ENCODE measurements at regions not wholly inside any gene's neighbourhood (a gene's known extent, or its start where the extent isn't known, plus 50 kb on each side); places are given as distances from the start of the nearest gene placed in this dataset.
"Not testable (repeated sequence)": the region's sequence is repeated elsewhere in the genome, so short reads cannot be mapped to it uniquely, and the experiment has no call there.

DNA sequence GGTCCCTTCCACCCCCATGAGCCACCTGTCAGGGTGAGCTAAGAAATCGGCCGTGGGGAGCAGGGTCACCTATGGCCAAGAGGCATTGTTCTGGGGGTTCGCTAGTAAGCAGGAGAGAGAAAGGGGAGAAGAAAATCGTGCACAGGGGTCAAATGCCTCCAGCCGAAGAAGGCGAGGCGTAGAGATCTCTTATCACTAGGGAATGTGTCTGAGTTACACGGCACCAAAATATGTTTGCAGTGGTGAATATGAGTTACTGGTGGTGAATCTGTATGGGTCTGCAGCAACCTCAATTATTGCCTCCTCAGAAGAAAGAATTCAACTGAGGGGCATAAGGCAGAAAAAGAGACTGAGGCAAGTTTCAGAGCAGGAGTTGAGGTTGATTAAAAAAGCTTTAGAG lies 54.2 kb upstream of the RABGAP1L start:
- Histone ChIP-seq H3K9me3 (ENCODE audit: control insufficient read depth in 2 of 2, low read length in 2 of 2) (no peaks in the 10 kb centered on the region), H3K4me3 (ENCODE audit: low read length in 2 of 2) (no peak overlapping the region), H3K9ac (ENCODE audit: low read depth in 1 of 2, low read length in 2 of 2) (no peak overlapping the region), H3K27me3 (ENCODE audit: control insufficient read depth in 2 of 2, insufficient read depth in 2 of 2, low read length in 2 of 2) (no peaks in the 10 kb centered on the region), H3K27ac (ENCODE audit: low read depth in 2 of 2, low read length in 2 of 2) (no peak overlapping the region), H3K36me3 (ENCODE audit: control insufficient read depth in 2 of 2, insufficient read depth in 2 of 2, low read length in 2 of 2) (no peaks in the 10 kb centered on the region), H3K4me1 (ENCODE audit: control insufficient read depth in 2 of 2, insufficient read depth in 2 of 2, low read length in 2 of 2) (no peaks in the 10 kb centered on the region)

GRCh38 chr1:174103766-174104165 lies 55.6 kb upstream of the RABGAP1L start:
- H3K4me3 ChIP-seq (ENCODE audit: low read length in 2 of 2): no peak overlapping the region
- no peaks in the 10 kb centered on the region for H3K9me3 ChIP-seq (ENCODE audit: control insufficient read depth in 2 of 2, low read length in 2 of 2)
- no peak overlapping the region for H3K27ac ChIP-seq (ENCODE audit: low read depth in 2 of 2, low read length in 2 of 2)
- no peaks in the 10 kb centered on the region for H3K27me3 ChIP-seq (ENCODE audit: control insufficient read depth in 2 of 2, insufficient read depth in 2 of 2, low read length in 2 of 2)
- no peaks in the 10 kb centered on the region for H3K4me1 ChIP-seq (ENCODE audit: control insufficient read depth in 2 of 2, insufficient read depth in 2 of 2, low read length in 2 of 2)
- H3K9ac ChIP-seq (ENCODE audit: low read depth in 1 of 2, low read length in 2 of 2): no peak overlapping the region
- no peaks in the 10 kb centered on the region for H3K36me3 ChIP-seq (ENCODE audit: control insufficient read depth in 2 of 2, insufficient read depth in 2 of 2, low read length in 2 of 2)

DNA sequence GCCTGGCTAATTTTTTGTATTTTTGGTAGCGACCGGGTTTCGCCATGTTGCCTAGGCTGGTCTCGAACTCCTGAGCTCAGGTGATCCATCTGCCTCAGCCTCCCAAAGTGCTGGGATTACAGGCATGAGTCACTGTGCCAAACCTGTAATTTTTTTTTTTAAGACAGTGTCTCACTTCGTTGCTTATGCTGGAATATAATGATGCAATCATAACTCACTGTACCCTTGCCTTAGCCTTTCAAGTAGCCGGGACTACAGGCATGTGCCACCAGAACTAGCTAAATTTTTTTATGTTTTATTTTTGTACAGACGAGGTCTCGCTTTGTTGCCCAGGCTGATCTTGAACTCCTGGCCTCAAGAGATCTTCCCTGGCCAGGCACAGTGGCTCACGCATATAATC lies 57.3 kb upstream of the RABGAP1L start:
- H3K27ac ChIP-seq (ENCODE audit: low read depth in 2 of 2, low read length in 2 of 2); H3K36me3 ChIP-seq (ENCODE audit: control insufficient read depth in 2 of 2, insufficient read depth in 2 of 2, low read length in 2 of 2); H3K9me3 ChIP-seq (ENCODE audit: control insufficient read depth in 2 of 2, low read length in 2 of 2); H3K27me3 ChIP-seq (ENCODE audit: control insufficient read depth in 2 of 2, insufficient read depth in 2 of 2, low read length in 2 of 2); H3K4me3 ChIP-seq (ENCODE audit: low read length in 2 of 2); H3K4me1 ChIP-seq (ENCODE audit: control insufficient read depth in 2 of 2, insufficient read depth in 2 of 2, low read length in 2 of 2); H3K9ac ChIP-seq (ENCODE audit: low read depth in 1 of 2, low read length in 2 of 2): not testable (repeated sequence)

DNA sequence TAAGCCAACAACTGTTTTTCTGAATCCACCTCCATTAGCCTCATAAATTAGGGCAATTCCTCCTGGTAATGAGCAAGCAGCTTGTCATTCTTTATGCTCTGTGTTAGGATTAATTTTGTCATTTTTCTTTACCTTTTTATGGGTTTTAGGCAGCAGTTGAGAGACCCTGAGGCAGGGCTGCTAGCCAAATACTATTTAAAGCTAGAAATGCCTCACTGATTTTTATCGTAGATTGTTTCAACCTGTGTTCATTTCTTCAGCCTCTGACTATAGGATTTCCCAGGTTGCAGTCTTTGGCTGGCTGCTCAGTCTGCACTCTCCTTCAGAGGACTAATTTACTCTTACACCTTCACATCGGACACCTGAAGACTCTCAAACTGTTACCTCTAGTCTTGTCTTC lies 61.9 kb upstream of the RABGAP1L start:
- Histone ChIP-seq H3K4me1 (ENCODE audit: control insufficient read depth in 2 of 2, insufficient read depth in 2 of 2, low read length in 2 of 2) (no peaks in the 10 kb centered on the region), H3K36me3 (ENCODE audit: control insufficient read depth in 2 of 2, insufficient read depth in 2 of 2, low read length in 2 of 2) (no peaks in the 10 kb centered on the region), H3K27ac (ENCODE audit: low read depth in 2 of 2, low read length in 2 of 2) (no peak overlapping the region), H3K9me3 (ENCODE audit: control insufficient read depth in 2 of 2, low read length in 2 of 2) (no peaks in the 10 kb centered on the region), H3K4me3 (ENCODE audit: low read length in 2 of 2) (no peak overlapping the region), H3K9ac (ENCODE audit: low read depth in 1 of 2, low read length in 2 of 2) (no peak overlapping the region), H3K27me3 (ENCODE audit: control insufficient read depth in 2 of 2, insufficient read depth in 2 of 2, low read length in 2 of 2) (no peaks in the 10 kb centered on the region)

GRCh38 chr1:174093789-174094188 lies 65.5 kb upstream of the RABGAP1L start:
- H3K4me1 ChIP-seq (ENCODE audit: control insufficient read depth in 2 of 2, insufficient read depth in 2 of 2, low read length in 2 of 2); H3K9me3 ChIP-seq (ENCODE audit: control insufficient read depth in 2 of 2, low read length in 2 of 2); H3K9ac ChIP-seq (ENCODE audit: low read depth in 1 of 2, low read length in 2 of 2); H3K27ac ChIP-seq (ENCODE audit: low read depth in 2 of 2, low read length in 2 of 2); H3K27me3 ChIP-seq (ENCODE audit: control insufficient read depth in 2 of 2, insufficient read depth in 2 of 2, low read length in 2 of 2); H3K36me3 ChIP-seq (ENCODE audit: control insufficient read depth in 2 of 2, insufficient read depth in 2 of 2, low read length in 2 of 2); H3K4me3 ChIP-seq (ENCODE audit: low read length in 2 of 2): not testable (repeated sequence)

DNA sequence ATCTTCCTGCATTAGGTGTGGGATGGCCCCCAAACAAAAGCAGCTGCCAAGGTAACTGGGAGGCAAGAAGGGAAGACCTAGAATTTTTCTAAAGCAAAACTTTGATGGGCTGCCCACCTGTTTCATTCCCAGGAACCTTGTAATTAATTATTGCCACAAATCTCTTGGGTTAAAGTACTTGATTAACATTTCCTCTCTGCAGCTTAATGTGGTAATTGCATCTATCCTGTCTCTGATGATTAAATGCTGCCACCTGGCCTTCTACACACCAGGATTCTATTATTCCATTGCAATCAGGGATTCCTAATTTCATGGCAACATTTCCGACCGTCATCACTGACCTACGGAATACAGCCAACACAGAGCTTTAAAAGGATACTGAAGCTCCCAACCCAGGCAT lies 68.3 kb upstream of the RC3H1 start:
- no peak overlapping the region for H3K27ac ChIP-seq (ENCODE audit: low read depth in 2 of 2, low read length in 2 of 2)
- no peaks in the 10 kb centered on the region for H3K27me3 ChIP-seq (ENCODE audit: control insufficient read depth in 2 of 2, insufficient read depth in 2 of 2, low read length in 2 of 2)
- no peaks in the 10 kb centered on the region for H3K36me3 ChIP-seq (ENCODE audit: control insufficient read depth in 2 of 2, insufficient read depth in 2 of 2, low read length in 2 of 2)
- no peaks in the 10 kb centered on the region for H3K4me1 ChIP-seq (ENCODE audit: control insufficient read depth in 2 of 2, insufficient read depth in 2 of 2, low read length in 2 of 2)
- H3K4me3 ChIP-seq (ENCODE audit: low read length in 2 of 2): no peak overlapping the region
- no peaks in the 10 kb centered on the region for H3K9me3 ChIP-seq (ENCODE audit: control insufficient read depth in 2 of 2, low read length in 2 of 2)
- H3K9ac ChIP-seq (ENCODE audit: low read depth in 1 of 2, low read length in 2 of 2): no peak overlapping the region

GRCh38 chr1:174080819-174081218 lies 58.7 kb upstream of the RC3H1 start:
- Histone ChIP-seq H3K9ac (ENCODE audit: low read depth in 1 of 2, low read length in 2 of 2) (no peak overlapping the region), H3K4me3 (ENCODE audit: low read length in 2 of 2) (no peak overlapping the region), H3K9me3 (ENCODE audit: control insufficient read depth in 2 of 2, low read length in 2 of 2) (no peaks in the 10 kb centered on the region), H3K4me1 (ENCODE audit: control insufficient read depth in 2 of 2, insufficient read depth in 2 of 2, low read length in 2 of 2) (no peaks in the 10 kb centered on the region), H3K27me3 (ENCODE audit: control insufficient read depth in 2 of 2, insufficient read depth in 2 of 2, low read length in 2 of 2) (no peaks in the 10 kb centered on the region), H3K27ac (ENCODE audit: low read depth in 2 of 2, low read length in 2 of 2) (no peak overlapping the region), H3K36me3 (ENCODE audit: control insufficient read depth in 2 of 2, insufficient read depth in 2 of 2, low read length in 2 of 2) (no peaks in the 10 kb centered on the region)

GRCh38 chr1:174079796-174080195 lies 57.6 kb upstream of the RC3H1 start:
- H3K4me3 ChIP-seq (ENCODE audit: low read length in 2 of 2): no peak overlapping the region
- no peaks in the 10 kb centered on the region for H3K4me1 ChIP-seq (ENCODE audit: control insufficient read depth in 2 of 2, insufficient read depth in 2 of 2, low read length in 2 of 2)
- no peak overlapping the region for H3K27ac ChIP-seq (ENCODE audit: low read depth in 2 of 2, low read length in 2 of 2)
- H3K9me3 ChIP-seq (ENCODE audit: control insufficient read depth in 2 of 2, low read length in 2 of 2): no peaks in the 10 kb centered on the region
- H3K27me3 ChIP-seq (ENCODE audit: control insufficient read depth in 2 of 2, insufficient read depth in 2 of 2, low read length in 2 of 2): no peaks in the 10 kb centered on the region
- H3K9ac ChIP-seq (ENCODE audit: low read depth in 1 of 2, low read length in 2 of 2): no peak overlapping the region
- H3K36me3 ChIP-seq (ENCODE audit: control insufficient read depth in 2 of 2, insufficient read depth in 2 of 2, low read length in 2 of 2): no peaks in the 10 kb centered on the region

- H3K9ac ChIP-seq (ENCODE audit: low read depth in 1 of 2, low read length in 2 of 2); H3K27me3 ChIP-seq (ENCODE audit: control insufficient read depth in 2 of 2, insufficient read depth in 2 of 2, low read length in 2 of 2); H3K36me3 ChIP-seq (ENCODE audit: control insufficient read depth in 2 of 2, insufficient read depth in 2 of 2, low read length in 2 of 2); H3K4me1 ChIP-seq (ENCODE audit: control insufficient read depth in 2 of 2, insufficient read depth in 2 of 2, low read length in 2 of 2); H3K4me3 ChIP-seq (ENCODE audit: low read length in 2 of 2); H3K27ac ChIP-seq (ENCODE audit: low read depth in 2 of 2, low read length in 2 of 2); H3K9me3 ChIP-seq (ENCODE audit: control insufficient read depth in 2 of 2, low read length in 2 of 2): not testable (repeated sequence)
Observed at GRCh38 chr1:174078916-174079315, 56.8 kb upstream of the RC3H1 start.

DNA sequence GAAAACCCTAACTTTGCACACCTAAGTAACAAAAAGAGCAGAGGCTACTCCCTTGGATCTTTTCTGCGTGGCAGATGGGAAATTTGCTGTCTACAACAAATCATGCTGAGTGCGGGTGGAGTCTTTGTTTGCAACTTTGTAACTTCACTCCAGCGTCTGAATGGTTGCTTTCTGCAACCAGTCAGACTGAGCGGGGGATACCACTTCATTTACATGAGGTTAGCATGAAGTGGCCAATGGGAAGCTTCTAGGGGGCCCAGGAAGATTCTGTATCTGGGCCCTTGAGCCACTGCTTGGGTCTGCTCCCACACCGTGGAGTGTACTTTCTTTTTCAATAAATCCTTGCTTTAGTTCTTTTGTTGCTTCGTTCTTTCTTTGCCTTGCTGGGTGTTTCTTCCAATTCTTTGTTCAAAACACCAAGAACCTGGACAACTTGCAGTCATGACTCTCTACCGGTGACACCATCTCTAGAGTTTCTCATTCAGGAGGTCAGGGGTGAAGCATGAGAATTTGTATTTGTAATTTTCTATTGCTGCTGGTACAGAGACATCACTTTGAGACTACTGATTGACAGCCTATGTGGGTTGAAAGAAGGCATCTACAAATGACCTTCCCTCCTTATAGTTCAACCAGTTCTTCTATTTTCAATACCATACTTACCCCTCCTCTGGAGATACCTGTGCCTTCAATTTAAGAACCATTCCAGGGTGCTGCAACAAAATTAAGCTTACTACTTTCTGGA lies 55.8 kb upstream of the RC3H1 start:
- Histone ChIP-seq H3K4me1 (ENCODE audit: control insufficient read depth in 2 of 2, insufficient read depth in 2 of 2, low read length in 2 of 2) (no peaks in the 10 kb centered on the region), H3K9me3 (ENCODE audit: control insufficient read depth in 2 of 2, low read length in 2 of 2) (no peaks in the 10 kb centered on the region), H3K9ac (ENCODE audit: low read depth in 1 of 2, low read length in 2 of 2) (no peak overlapping the region), H3K4me3 (ENCODE audit: low read length in 2 of 2) (peak overlapping the region in 1 of 2 donors; percentile 22), H3K36me3 (ENCODE audit: control insufficient read depth in 2 of 2, insufficient read depth in 2 of 2, low read length in 2 of 2) (no peaks in the 10 kb centered on the region), H3K27ac (ENCODE audit: low read depth in 2 of 2, low read length in 2 of 2) (no peak overlapping the region), H3K27me3 (ENCODE audit: control insufficient read depth in 2 of 2, insufficient read depth in 2 of 2, low read length in 2 of 2) (no peaks in the 10 kb centered on the region)

GRCh38 chr1:174075245-174075692 lies 53.1 kb upstream of the RC3H1 start:
- Histone ChIP-seq H3K4me3 (ENCODE audit: low read length in 2 of 2) (no peak overlapping the region), H3K9ac (ENCODE audit: low read depth in 1 of 2, low read length in 2 of 2) (no peak overlapping the region), H3K36me3 (ENCODE audit: control insufficient read depth in 2 of 2, insufficient read depth in 2 of 2, low read length in 2 of 2) (no peaks in the 10 kb centered on the region), H3K4me1 (ENCODE audit: control insufficient read depth in 2 of 2, insufficient read depth in 2 of 2, low read length in 2 of 2) (no peaks in the 10 kb centered on the region), H3K27me3 (ENCODE audit: control insufficient read depth in 2 of 2, insufficient read depth in 2 of 2, low read length in 2 of 2) (no peaks in the 10 kb centered on the region), H3K9me3 (ENCODE audit: control insufficient read depth in 2 of 2, low read length in 2 of 2) (no peaks in the 10 kb centered on the region), H3K27ac (ENCODE audit: low read depth in 2 of 2, low read length in 2 of 2) (no peak overlapping the region)
